Liver (tissue), 3 donors: ENCODE measurements at regions not wholly inside any gene's neighbourhood (a gene's known extent, or its start where the extent isn't known, plus 50 kb on each side); places are given as distances from the start of the nearest gene placed in this dataset.

Experiments used
- CTCF ChIP-seq: fragments of 150-350 bp; IDR thresholded peaks from 2 replicates; pipeline ENCODE4 v1.5.1; 2017; ENCODE audit warnings: improper control_type of control experiment, low read depth, low read length; ENCODE audit not compliant: missing input control
- EGR1 ChIP-seq, 2 donors: IDR thresholded peaks; 2 replicates each; pipeline ENCODE4 v1.6.1; 2016 to 2018; ENCODE audit warnings: antibody characterized with exemption in 2 of 2, low read depth in 2 of 2
- GABPA ChIP-seq, 2 donors: IDR thresholded peaks in 1 of 2; conservative IDR thresholded peaks in 1 of 2; 2 replicates each; pipeline ENCODE4 v1.6.1; 2016; ENCODE audit warnings: antibody characterized with exemption in 2 of 2, mild to moderate bottlenecking in 1 of 2, moderate library complexity in 1 of 2
- HNF4G ChIP-seq: IDR thresholded peaks from 2 replicates; pipeline ENCODE4 v1.6.1; 2016; ENCODE audit warnings: antibody characterized with exemption
- NR2F2 ChIP-seq: IDR thresholded peaks from 2 replicates; pipeline ENCODE4 v1.6.1; 2016; ENCODE audit warnings: antibody characterized with exemption
- RAD21 ChIP-seq, 2 donors: IDR thresholded peaks; 2 replicates each; pipeline ENCODE4 v1.6.1; 2016; ENCODE audit warnings: antibody characterized with exemption in 2 of 2, mild to moderate bottlenecking in 2 of 2
- SP1 ChIP-seq: IDR thresholded peaks from 2 replicates; pipeline ENCODE4 v1.6.1; 2018; ENCODE audit warnings: antibody characterized with exemption, mild to moderate bottlenecking
- TF ChIP-seq, protein P1 (sequence below): IDR thresholded peaks from 2 replicates; pipeline ENCODE4 v1.6.1; 2016; ENCODE audit warnings: antibody characterized with exemption
- TF ChIP-seq, protein P2 (sequence below): IDR thresholded peaks from 2 replicates; pipeline ENCODE4 v1.6.1; 2016; ENCODE audit warnings: antibody characterized with exemption
- donor health status: healthy.
- donor health status: healthy.

- TF ChIP-seq, protein P1, sequence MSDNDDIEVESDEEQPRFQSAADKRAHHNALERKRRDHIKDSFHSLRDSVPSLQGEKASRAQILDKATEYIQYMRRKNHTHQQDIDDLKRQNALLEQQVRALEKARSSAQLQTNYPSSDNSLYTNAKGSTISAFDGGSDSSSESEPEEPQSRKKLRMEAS, result no peak
- TF ChIP-seq CTCF, result no peak
- no peak for TF ChIP-seq RAD21 (IDR thresholded peaks at IDR 0.05)
- no peak for TF ChIP-seq NR2F2
- TF ChIP-seq, protein P2, sequence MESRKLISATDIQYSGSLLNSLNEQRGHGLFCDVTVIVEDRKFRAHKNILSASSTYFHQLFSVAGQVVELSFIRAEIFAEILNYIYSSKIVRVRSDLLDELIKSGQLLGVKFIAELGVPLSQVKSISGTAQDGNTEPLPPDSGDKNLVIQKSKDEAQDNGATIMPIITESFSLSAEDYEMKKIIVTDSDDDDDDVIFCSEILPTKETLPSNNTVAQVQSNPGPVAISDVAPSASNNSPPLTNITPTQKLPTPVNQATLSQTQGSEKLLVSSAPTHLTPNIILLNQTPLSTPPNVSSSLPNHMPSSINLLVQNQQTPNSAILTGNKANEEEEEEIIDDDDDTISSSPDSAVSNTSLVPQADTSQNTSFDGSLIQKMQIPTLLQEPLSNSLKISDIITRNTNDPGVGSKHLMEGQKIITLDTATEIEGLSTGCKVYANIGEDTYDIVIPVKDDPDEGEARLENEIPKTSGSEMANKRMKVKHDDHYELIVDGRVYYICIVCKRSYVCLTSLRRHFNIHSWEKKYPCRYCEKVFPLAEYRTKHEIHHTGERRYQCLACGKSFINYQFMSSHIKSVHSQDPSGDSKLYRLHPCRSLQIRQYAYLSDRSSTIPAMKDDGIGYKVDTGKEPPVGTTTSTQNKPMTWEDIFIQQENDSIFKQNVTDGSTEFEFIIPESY, result no peak
- no peak for TF ChIP-seq EGR1 (IDR thresholded peaks at IDR 0.05; ENCODE audit: low read depth in 2 of 2)
- no peak for TF ChIP-seq GABPA (IDR thresholded peaks at IDR 0.05 in 1 of 2, conservative IDR thresholded peaks at IDR 0.05 in 1 of 2)
- TF ChIP-seq HNF4G, result no peak
- no peak for TF ChIP-seq SP1
These were observed 81.6 kb upstream of the HS3ST2 start for GRCh38 chr16:22732400-22732799.
